PC-3 (cell line): ENCODE measurements at regions not wholly inside any gene's neighbourhood (a gene's known extent, or its start where the extent isn't known, plus 50 kb on each side); places are given as distances from the start of the nearest gene placed in this dataset.

Source experiments
- ATAC-seq: fragments of 200-7000 bp; cut with Tn5 transposase; 2 replicates; pipeline ENCODE4 v1.9.1; 2020; ENCODE audit warnings: mild to moderate bottlenecking, moderate library complexity
- BruUV-seq: library from RNA; stranded (reverse); fragments of 400-500 nt; replicated peaks from 2 replicates; lab custom pipeline; 2021; lab: Mats Ljungman, UMichigan
- CTCF ChIA-PET: fragments of 300-600 bp; sonication (Branson Sonifier 250); formaldehyde crosslinking; loops from one replicate; lab custom pipeline; 2022; ENCODE audit warnings: antibody characterized with exemption; lab: Charles Lee
- POLR2A ChIA-PET: fragments of 300-600 bp; sonication (Branson Sonifier 250); formaldehyde crosslinking; loops from one replicate; lab custom pipeline; 2022; ENCODE audit warnings: antibody characterized with exemption; ENCODE audit not compliant: unreplicated experiment; lab: Charles Lee
- DNase-seq: peaks from one replicate; pipeline ENCODE4 v3.0.0-alpha.2; 2015
- H2AFZ ChIP-seq: fragments of 300-600 bp; sonication (generic); 2 replicates; pipeline ENCODE4 v1.6.0; 2016; ENCODE audit warnings: antibody characterized with exemption, low read length
- H3F3A ChIP-seq: fragments of 300-600 bp; sonication (generic); one replicate; pipeline ENCODE4 v1.6.0; 2017; ENCODE audit warnings: antibody characterized with exemption, low read length, control low read depth, mild to moderate bottlenecking; ENCODE audit not compliant: unreplicated experiment
- H3K27ac ChIP-seq: fragments of 300-600 bp; sonication (generic); 2 replicates; pipeline ENCODE4 v1.5.1; 2016; ENCODE audit warnings: mild to moderate bottlenecking, low read length
- H3K27me3 ChIP-seq: fragments of 300-600 bp; sonication (generic); 2 replicates; pipeline ENCODE4 v1.6.1; 2016; ENCODE audit warnings: low read length, mixed read lengths
- H3K36me3 ChIP-seq: fragments of 300-600 bp; sonication (generic); 2 replicates; pipeline ENCODE4 v1.6.1; 2016; ENCODE audit warnings: low read depth, mixed run types, low read length, mixed read lengths
- H3K4me1 ChIP-seq: fragments of 300-600 bp; sonication (generic); 2 replicates; pipeline ENCODE4 v1.5.1; 2016; ENCODE audit warnings: low read length; ENCODE audit not compliant: insufficient read depth
- H3K4me2 ChIP-seq: fragments of 300-600 bp; sonication (generic); 2 replicates; pipeline ENCODE4 v1.6.0; 2016; ENCODE audit warnings: low read length
- H3K4me3 ChIP-seq: fragments of 300-600 bp; sonication (generic); 2 replicates; pipeline ENCODE4 v1.5.1; 2016; ENCODE audit warnings: mild to moderate bottlenecking, low read length, mixed read lengths
- H3K79me2 ChIP-seq: fragments of 300-600 bp; sonication (generic); 2 replicates; pipeline ENCODE4 v1.6.1; 2017; ENCODE audit warnings: low read length, mixed read lengths
- H3K9ac ChIP-seq: fragments of 300-600 bp; sonication (generic); 2 replicates; pipeline ENCODE4 v1.6.0; 2016; ENCODE audit warnings: mild to moderate bottlenecking, low read length
- H3K9me2 ChIP-seq: fragments of 300-600 bp; sonication (generic); replicated peaks from 2 replicates; pipeline ENCODE4 v1.6.1; 2016; ENCODE audit warnings: mixed run types, low read length, mixed read lengths
- H3K9me3 ChIP-seq: fragments of 300-600 bp; sonication (generic); 2 replicates; pipeline ENCODE4 v1.6.1; 2016; ENCODE audit warnings: low read length, mixed read lengths
- H4K20me1 ChIP-seq: fragments of 300-600 bp; sonication (generic); 2 replicates; pipeline ENCODE4 v1.6.1; 2016; ENCODE audit warnings: low read length, mixed read lengths
- CTCF ChIP-seq: fragments of 300-600 bp; sonication (generic); conservative IDR thresholded peaks from 2 replicates; pipeline ENCODE4 v1.5.1; 2017; ENCODE audit warnings: antibody characterized with exemption, low read depth, mild to moderate bottlenecking, low read length
- EZH2 ChIP-seq: fragments of 300-600 bp; sonication (generic); IDR thresholded peaks from one replicate; pipeline ENCODE4 v1.6.1; 2017; ENCODE audit warnings: antibody characterized with exemption, mild to moderate bottlenecking, low read length; ENCODE audit not compliant: unreplicated experiment
- EZH2phosphoT487 ChIP-seq: fragments of 300-600 bp; sonication (generic); IDR thresholded peaks from 2 replicates; pipeline ENCODE4 v1.6.1; 2018; ENCODE audit warnings: mild to moderate bottlenecking, antibody characterized with exemption, low read length, borderline replicate concordance
- intact Hi-C: fragments of 100-400 bp; cut with micrococcal nuclease; formaldehyde crosslinking; loops from 2 replicates; pipeline ENCODE4 v1.9.0; 2023

GRCh38 chr7:144995495-144995894, 159.6 kb upstream of the TPK1 start:
- POLR2A ChIA-PET, result no interaction called here
- DNase-seq, result no peak
- H3K36me3 ChIP-seq, result no peaks in the 10 kb centered on the region
- no peak overlapping the region for H3K4me3 ChIP-seq
- H2AFZ ChIP-seq, result no peak overlapping the region
- H3K27ac ChIP-seq, result no peak overlapping the region
- no peaks in the 10 kb centered on the region for H3K9me3 ChIP-seq
- H4K20me1 ChIP-seq, result no peaks in the 10 kb centered on the region
- H3K27me3 ChIP-seq, result no peaks in the 10 kb centered on the region
- BruUV-seq, result no TSS peak
- CTCF ChIA-PET, result no interaction called here
- H3K4me1 ChIP-seq, result no peaks in the 10 kb centered on the region
- TF ChIP-seq EZH2 (no peak), CTCF (no peak), EZH2phosphoT487 (no peak)
- ATAC-seq, result no peak
- no peaks in the 10 kb centered on the region for H3F3A ChIP-seq
- H3K79me2 ChIP-seq, result no peaks in the 10 kb centered on the region
- H3K9ac ChIP-seq, result no peak overlapping the region
- H3K9me2 ChIP-seq, result no peaks in the 10 kb centered on the region
- no peak overlapping the region for H3K4me2 ChIP-seq
- intact Hi-C loops, result no loop called here

GRCh38 chr7:144991041-144991440, 155.2 kb upstream of the TPK1 start:
- Histone ChIP-seq H3K9me3 (no peaks in the 10 kb centered on the region), H3K36me3 (no peaks in the 10 kb centered on the region), H3K4me2 (no peak overlapping the region), H3K9me2 (no peaks in the 10 kb centered on the region), H3K4me3 (no peak overlapping the region), H4K20me1 (no peaks in the 10 kb centered on the region), H3K9ac (no peak overlapping the region), H3K27ac (no peak overlapping the region), H3F3A (no peaks in the 10 kb centered on the region), H2AFZ (no peak overlapping the region), H3K79me2 (no peaks in the 10 kb centered on the region), H3K27me3 (no peaks in the 10 kb centered on the region), H3K4me1 (no peaks in the 10 kb centered on the region)
- BruUV-seq, result no TSS peak
- ATAC-seq, result no peak
- DNase-seq, result no peak
- intact Hi-C loops, result no loop called here
- no peak for TF ChIP-seq EZH2
- no peak for TF ChIP-seq CTCF
- no peak for TF ChIP-seq EZH2phosphoT487
- ChIA-PET CTCF (no interaction called here), POLR2A (no interaction called here)

- Histone ChIP-seq H3K9me3 (no peaks in the 10 kb centered on the region), H3K36me3 (no peaks in the 10 kb centered on the region), H3F3A (no peaks in the 10 kb centered on the region), H3K4me3 (no peak overlapping the region), H3K79me2 (no peaks in the 10 kb centered on the region), H3K4me2 (no peak overlapping the region), H2AFZ (no peak overlapping the region), H4K20me1 (no peaks in the 10 kb centered on the region), H3K27me3 (no peaks in the 10 kb centered on the region), H3K9me2 (no peaks in the 10 kb centered on the region), H3K27ac (no peak overlapping the region), H3K9ac (no peak overlapping the region), H3K4me1 (no peaks in the 10 kb centered on the region)
- no peak for DNase-seq
- BruUV-seq, result no TSS peak
- TF ChIP-seq EZH2, result no peak
- POLR2A ChIA-PET, result no interaction called here
- intact Hi-C loops, result no loop called here
- no peak for ATAC-seq
- CTCF ChIA-PET, result no interaction called here
Measured at GRCh38 chr7:144987686-144988085, 151.8 kb upstream of the TPK1 start.
